DMS153 treated with DMSO at 0.1 percent for 48 hours (cell line): ENCODE measurements at regions not wholly inside any gene's neighbourhood (a gene's known extent, or its start where the extent isn't known, plus 50 kb on each side); places are given as distances from the start of the nearest gene placed in this dataset.
"Not testable (repeated sequence)": the region's sequence is repeated elsewhere in the genome, so short reads cannot be mapped to it uniquely, and the experiment has no call there.

Experiments
- DNase-seq: peaks from one replicate; lab custom pipeline; 2025; ENCODE audit not compliant: unreplicated experiment; lab: John Stamatoyannopoulos, UW

- DNase-seq = no peak
These were observed 118.5 kb upstream of the SPAG17 start for GRCh38 chr1:118303534-118303933.

GRCh38 chr1:118303064-118303463 lies 118.0 kb upstream of the SPAG17 start:
- DNase-seq = no peak

- DNase-seq = no peak
These were observed 117.1 kb upstream of the SPAG17 start for GRCh38 chr1:118302145-118302544.

- DNase-seq = no peak
These were observed 115.8 kb upstream of the SPAG17 start for GRCh38 chr1:118300808-118301207.

- DNase-seq = no peak
These were observed 113.4 kb upstream of the SPAG17 start for GRCh38 chr1:118298397-118298796.

GRCh38 chr1:118297521-118297920 lies 112.5 kb upstream of the SPAG17 start:
- no peak for DNase-seq

GRCh38 chr1:118294875-118295642 lies 110.0 kb upstream of the SPAG17 start:
- no peak for DNase-seq

- DNase-seq = no peak
These were observed 106.6 kb upstream of the SPAG17 start for GRCh38 chr1:118291661-118292060.

- DNase-seq = no peak
These were observed 105.5 kb upstream of the SPAG17 start for GRCh38 chr1:118290571-118290970.

GRCh38 chr1:118290046-118290445 lies 105.0 kb upstream of the SPAG17 start:
- DNase-seq = no peak

GRCh38 chr1:118280656-118281055 lies 95.6 kb upstream of the SPAG17 start:
- DNase-seq = not testable (repeated sequence)

GRCh38 chr1:118275472-118276115 lies 90.6 kb upstream of the SPAG17 start:
- DNase-seq = no peak

GRCh38 chr1:118272884-118273283 lies 87.9 kb upstream of the SPAG17 start:
- DNase-seq = no peak

GRCh38 chr1:118271883-118272282 lies 86.9 kb upstream of the SPAG17 start:
- no peak for DNase-seq

GRCh38 chr1:118269598-118269997 lies 84.6 kb upstream of the SPAG17 start:
- DNase-seq = no peak

- no peak for DNase-seq
These were observed 81.4 kb upstream of the SPAG17 start for GRCh38 chr1:118266436-118266835.

- DNase-seq = no peak
These were observed 79.3 kb upstream of the SPAG17 start for GRCh38 chr1:118264343-118264742.

GRCh38 chr1:118262865-118263264 lies 77.8 kb upstream of the SPAG17 start:
- no peak for DNase-seq

- DNase-seq = no peak
These were observed 73.9 kb upstream of the SPAG17 start for GRCh38 chr1:118258975-118259374.

- no peak for DNase-seq
These were observed 72.9 kb upstream of the SPAG17 start for GRCh38 chr1:118257946-118258345.

- no peak for DNase-seq
These were observed 69.7 kb upstream of the SPAG17 start for GRCh38 chr1:118254491-118255425.

GRCh38 chr1:118254001-118254400 lies 69.0 kb upstream of the SPAG17 start:
- no peak for DNase-seq
